Lower lobe of right lung (tissue), 2 donors: ENCODE measurements at regions not wholly inside any gene's neighbourhood (a gene's known extent, or its start where the extent isn't known, plus 50 kb on each side); places are given as distances from the start of the nearest gene placed in this dataset.
"Not testable (repeated sequence)": the region's sequence is repeated elsewhere in the genome, so short reads cannot be mapped to it uniquely, and the experiment has no call there.

ENCODE experiments used
- ATAC-seq, 2 donors: fragments of 200-7000 bp; cut with Tn5 transposase; one replicate each; pipeline ENCODE4 v1.9.1; 2020 to 2022; ENCODE audit warnings: mild to moderate bottlenecking in 2 of 2, moderate library complexity in 2 of 2
- DNase-seq: peaks from one replicate; pipeline ENCODE4 v3.0.0-alpha.2; 2020
- H3K27ac ChIP-seq: fragments of 200-600 bp; one replicate; pipeline ENCODE4 v1.8.0; 2022
- H3K27me3 ChIP-seq: fragments of 200-600 bp; one replicate; pipeline ENCODE4 v1.8.0; 2022; ENCODE audit warnings: low read depth
- H3K36me3 ChIP-seq: fragments of 200-600 bp; one replicate; pipeline ENCODE4 v1.8.0; 2022; ENCODE audit warnings: mild to moderate bottlenecking
- H3K4me1 ChIP-seq: fragments of 200-600 bp; one replicate; pipeline ENCODE4 v1.8.0; 2022
- H3K4me3 ChIP-seq: fragments of 200-600 bp; one replicate; pipeline ENCODE4 v1.8.0; 2022; ENCODE audit warnings: mild to moderate bottlenecking
- H3K9me3 ChIP-seq: fragments of 200-600 bp; one replicate; pipeline ENCODE4 v1.8.0; 2022
- CTCF ChIP-seq: fragments of 200-600 bp; IDR thresholded peaks from one replicate; pipeline ENCODE4 v1.8.0; 2022; ENCODE audit warnings: antibody characterized with exemption, mild to moderate bottlenecking
- intact Hi-C: fragments of 100-400 bp; cut with DNase I; formaldehyde crosslinking; loops from one replicate; pipeline ENCODE4 v1.11.0; 2022
- donor health status: DM: no; HTN: yes; CAD: no; lungs with severe emphysema.

GRCh38 chr10:90227786-90228185 lies 526.4 kb downstream of the KIF20B start:
- no peaks in the 10 kb centered on the region for H3K36me3 ChIP-seq
- ATAC-seq (no peak), DNase-seq (no peak)
- H3K27ac ChIP-seq = no peak overlapping the region
- H3K4me3 ChIP-seq = no peak overlapping the region
- no peaks in the 10 kb centered on the region for H3K4me1 ChIP-seq
- no peaks in the 10 kb centered on the region for H3K27me3 ChIP-seq
- no peaks in the 10 kb centered on the region for H3K9me3 ChIP-seq
- intact Hi-C loops = no loop called here
- no peak for TF ChIP-seq CTCF

- DNase-seq (no peak), ATAC-seq (no peak)
- Histone ChIP-seq H3K27ac (no peak overlapping the region), H3K27me3 (no peaks in the 10 kb centered on the region), H3K4me1 (no peaks in the 10 kb centered on the region), H3K9me3 (no peaks in the 10 kb centered on the region), H3K4me3 (no peak overlapping the region), H3K36me3 (no peaks in the 10 kb centered on the region)
- TF ChIP-seq CTCF = no peak
- intact Hi-C loops = no loop called here
Measured at GRCh38 chr10:90229486-90229885, 528.1 kb downstream of the KIF20B start.

GRCh38 chr10:90233805-90234204 lies 532.4 kb downstream of the KIF20B start:
- ATAC-seq, intact Hi-C loops, DNase-seq, H3K4me3 ChIP-seq, H3K27me3 ChIP-seq, H3K4me1 ChIP-seq, H3K9me3 ChIP-seq, H3K27ac ChIP-seq, H3K36me3 ChIP-seq: not testable (repeated sequence)

GRCh38 chr10:90245623-90246022 lies 544.2 kb downstream of the KIF20B start:
- H3K4me3 ChIP-seq = no peak overlapping the region
- no peaks in the 10 kb centered on the region for H3K36me3 ChIP-seq
- no peaks in the 10 kb centered on the region for H3K9me3 ChIP-seq
- ATAC-seq = no peak
- no peak for DNase-seq
- H3K27ac ChIP-seq = no peak overlapping the region
- H3K4me1 ChIP-seq = no peaks in the 10 kb centered on the region
- no peak for TF ChIP-seq CTCF
- intact Hi-C loops = no loop called here
- H3K27me3 ChIP-seq = no peaks in the 10 kb centered on the region

- DNase-seq, H3K27ac ChIP-seq, H3K27me3 ChIP-seq, H3K9me3 ChIP-seq, ATAC-seq, intact Hi-C loops, H3K4me3 ChIP-seq, H3K4me1 ChIP-seq, H3K36me3 ChIP-seq: not testable (repeated sequence)
Measured at GRCh38 chr10:90250784-90251183, 549.4 kb downstream of the KIF20B start.

GRCh38 chr10:90269699-90270098 lies 568.3 kb downstream of the KIF20B start:
- Histone ChIP-seq H3K27me3 (no peaks in the 10 kb centered on the region), H3K9me3 (no peaks in the 10 kb centered on the region), H3K27ac (no peak overlapping the region), H3K36me3 (no peaks in the 10 kb centered on the region), H3K4me1 (no peaks in the 10 kb centered on the region), H3K4me3 (no peak overlapping the region)
- TF ChIP-seq CTCF = no peak
- ATAC-seq (no peak), DNase-seq (no peak)
- intact Hi-C loops = no loop called here
